Myocyte (in vitro differentiated cells): ENCODE measurements at regions not wholly inside any gene's neighbourhood (a gene's known extent, or its start where the extent isn't known, plus 50 kb on each side); places are given as distances from the start of the nearest gene placed in this dataset.

Source experiments
- DNase-seq: peaks from one replicate; pipeline ENCODE4 v3.0.0-alpha.2; 2012; ENCODE audit warnings: low read depth

- no peak for DNase-seq
Measured at GRCh38 chrX:138534410-138534809, 177.1 kb downstream of the FGF13 start.

- DNase-seq = peak; percentile 4
Measured at GRCh38 chrX:138519296-138519695, 192.2 kb downstream of the FGF13 start.

- no peak for DNase-seq
Measured at GRCh38 chrX:138504273-138504672, 207.2 kb downstream of the FGF13 start.

GRCh38 chrX:138492371-138492770 lies 219.1 kb downstream of the FGF13 start:
- DNase-seq = peak; percentile 25

- DNase-seq = no peak
Measured at GRCh38 chrX:138487866-138488265, 223.7 kb downstream of the FGF13 start.

GRCh38 chrX:138485767-138486166 lies 225.8 kb downstream of the FGF13 start:
- no peak for DNase-seq

GRCh38 chrX:138485224-138485623 lies 226.3 kb downstream of the FGF13 start:
- DNase-seq = no peak

- no peak for DNase-seq
Measured at GRCh38 chrX:138484451-138484850, 227.1 kb downstream of the FGF13 start.

GRCh38 chrX:138481649-138482048 lies 229.9 kb downstream of the FGF13 start:
- no peak for DNase-seq

GRCh38 chrX:138463476-138463875 lies 248.0 kb downstream of the FGF13 start:
- DNase-seq = no peak
